HG02885 (cell line): ENCODE measurements at regions not wholly inside any gene's neighbourhood (a gene's known extent, or its start where the extent isn't known, plus 50 kb on each side); places are given as distances from the start of the nearest gene placed in this dataset.

Experiments
- ATAC-seq: cut with Tn5 transposase; IDR thresholded peaks from one replicate; pipeline ENCODE4 v1.9.1; 2021; ENCODE audit warnings: mild to moderate bottlenecking; ENCODE audit not compliant: unreplicated experiment, poor library complexity

GRCh38 chr22:22084089-22084711, 101.6 kb upstream of the TOP3B start:
- ATAC-seq, result no peak

- no peak for ATAC-seq
Observed at GRCh38 chr22:22082960-22083359, 100.4 kb upstream of the TOP3B start.

GRCh38 chr22:22082229-22082835, 99.7 kb upstream of the TOP3B start:
- no peak for ATAC-seq

- ATAC-seq, result no peak
Observed at GRCh38 chr22:22080270-22080669, 97.7 kb upstream of the TOP3B start.

GRCh38 chr22:22079404-22080148, 97.0 kb upstream of the TOP3B start:
- ATAC-seq, result no peak

GRCh38 chr22:22078329-22078728, 95.7 kb upstream of the TOP3B start:
- no peak for ATAC-seq

GRCh38 chr22:22076932-22077703, 94.5 kb upstream of the TOP3B start:
- ATAC-seq, result no peak

GRCh38 chr22:22076361-22076760, 93.8 kb upstream of the TOP3B start:
- ATAC-seq, result no peak

- ATAC-seq, result no peak
Observed at GRCh38 chr22:22075382-22076163, 93.0 kb upstream of the TOP3B start.

GRCh38 chr22:22074634-22075381, 92.2 kb upstream of the TOP3B start:
- no peak for ATAC-seq

- no peak for ATAC-seq
Observed at GRCh38 chr22:22073769-22074561, 91.4 kb upstream of the TOP3B start.

- no peak for ATAC-seq
Observed at GRCh38 chr22:22072169-22072836, 89.7 kb upstream of the TOP3B start.

GRCh38 chr22:22071455-22071854, 88.9 kb upstream of the TOP3B start:
- ATAC-seq, result no peak

- no peak for ATAC-seq
Observed at GRCh38 chr22:22070371-22070824, 87.8 kb upstream of the TOP3B start.

GRCh38 chr22:22069450-22070370, 87.1 kb upstream of the TOP3B start:
- ATAC-seq, result no peak

- ATAC-seq, result no peak
Observed at GRCh38 chr22:22068657-22069056, 86.1 kb upstream of the TOP3B start.

- ATAC-seq, result no peak
Observed at GRCh38 chr22:22068025-22068424, 85.4 kb upstream of the TOP3B start.
